ENCODE measurements at regions not wholly inside any gene's neighbourhood (a gene's known extent, or its start where the extent isn't known, plus 50 kb on each side); places are given as distances from the start of the nearest gene placed in this dataset.
"Not testable (repeated sequence)": the region's sequence is repeated elsewhere in the genome, so short reads cannot be mapped to it uniquely, and the experiment has no call there.

DNA sequence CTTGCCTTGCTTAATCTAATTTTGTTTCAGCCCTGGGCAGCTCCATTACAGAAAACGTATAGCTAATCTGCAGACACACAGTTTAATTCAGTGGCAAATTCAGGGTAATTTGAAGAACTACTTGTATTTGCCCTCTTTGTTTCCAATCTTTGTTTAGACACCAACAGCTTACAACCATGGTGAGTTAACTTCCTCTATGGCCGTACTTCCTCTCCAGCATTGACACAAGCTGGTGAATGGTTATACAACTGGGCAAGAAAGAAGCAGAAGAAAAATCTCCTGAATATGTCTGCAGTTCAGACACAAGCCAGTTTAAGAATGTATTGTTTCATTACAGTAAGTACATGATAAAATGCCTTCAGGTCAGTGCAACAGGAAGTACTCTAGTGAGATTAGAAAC lies 51.9 kb upstream of the CSNK1E start:
- not testable (repeated sequence) for TF ChIP-seq POLR2AphosphoS5, POLR2A (IDR thresholded peaks at IDR 0.05)
